ENCODE measurements at regions not wholly inside any gene's neighbourhood (a gene's known extent, or its start where the extent isn't known, plus 50 kb on each side); places are given as distances from the start of the nearest gene placed in this dataset.
"Not testable (repeated sequence)": the region's sequence is repeated elsewhere in the genome, so short reads cannot be mapped to it uniquely, and the experiment has no call there.

- no peak for DNase-seq (ENCODE audit: extremely low read depth in 1 of 11, low read depth in 9 of 11, low spot score in 4 of 11)
Observed at GRCh38 chr20:11511821-11512220, 405.9 kb upstream of the BTBD3 start.

GRCh38 chr20:11513241-11513745 lies 404.4 kb upstream of the BTBD3 start:
- not testable (repeated sequence) for DNase-seq (ENCODE audit: extremely low read depth in 1 of 11, low read depth in 9 of 11, low spot score in 4 of 11)

GRCh38 chr20:11516448-11516847 lies 401.2 kb upstream of the BTBD3 start:
- DNase-seq (ENCODE audit: extremely low read depth in 1 of 11, low read depth in 9 of 11, low spot score in 4 of 11): no peak

GRCh38 chr20:11520596-11520995 lies 397.1 kb upstream of the BTBD3 start:
- DNase-seq (ENCODE audit: extremely low read depth in 1 of 11, low read depth in 9 of 11, low spot score in 4 of 11): no peak

- no peak for DNase-seq (ENCODE audit: extremely low read depth in 1 of 11, low read depth in 9 of 11, low spot score in 4 of 11)
Observed at GRCh38 chr20:11521476-11522365, 396.0 kb upstream of the BTBD3 start.

- DNase-seq (ENCODE audit: extremely low read depth in 1 of 11, low read depth in 9 of 11, low spot score in 4 of 11): no peak
Observed at GRCh38 chr20:11522366-11522741, 395.3 kb upstream of the BTBD3 start.

GRCh38 chr20:11529047-11529446 lies 388.6 kb upstream of the BTBD3 start:
- DNase-seq (ENCODE audit: extremely low read depth in 1 of 11, low read depth in 9 of 11, low spot score in 4 of 11): no peak

- DNase-seq (ENCODE audit: extremely low read depth in 1 of 11, low read depth in 9 of 11, low spot score in 4 of 11): no peak
Observed at GRCh38 chr20:11537032-11537431, 380.7 kb upstream of the BTBD3 start.

GRCh38 chr20:11539450-11539849 lies 378.2 kb upstream of the BTBD3 start:
- peak in 1 of 11 donors; percentile 13 for DNase-seq (ENCODE audit: extremely low read depth in 1 of 11, low read depth in 9 of 11, low spot score in 4 of 11)

GRCh38 chr20:11540558-11540957 lies 377.1 kb upstream of the BTBD3 start:
- no peak for DNase-seq (ENCODE audit: extremely low read depth in 1 of 11, low read depth in 9 of 11, low spot score in 4 of 11)

GRCh38 chr20:11542645-11543044 lies 375.0 kb upstream of the BTBD3 start:
- DNase-seq (ENCODE audit: extremely low read depth in 1 of 11, low read depth in 9 of 11, low spot score in 4 of 11): no peak

GRCh38 chr20:11544029-11544678 lies 373.5 kb upstream of the BTBD3 start:
- peak; percentile 42 to 79 (median 64) for DNase-seq (ENCODE audit: extremely low read depth in 1 of 11, low read depth in 9 of 11, low spot score in 4 of 11)

- DNase-seq (ENCODE audit: extremely low read depth in 1 of 11, low read depth in 9 of 11, low spot score in 4 of 11): no peak
Observed at GRCh38 chr20:11546939-11547338, 370.8 kb upstream of the BTBD3 start.

GRCh38 chr20:11549172-11550103 lies 368.3 kb upstream of the BTBD3 start:
- no peak for DNase-seq (ENCODE audit: extremely low read depth in 1 of 11, low read depth in 9 of 11, low spot score in 4 of 11)

GRCh38 chr20:11550657-11551338 lies 366.9 kb upstream of the BTBD3 start:
- no peak for DNase-seq (ENCODE audit: extremely low read depth in 1 of 11, low read depth in 9 of 11, low spot score in 4 of 11)

GRCh38 chr20:11551479-11551878 lies 366.2 kb upstream of the BTBD3 start:
- DNase-seq (ENCODE audit: extremely low read depth in 1 of 11, low read depth in 9 of 11, low spot score in 4 of 11): no peak

- DNase-seq (ENCODE audit: extremely low read depth in 1 of 11, low read depth in 9 of 11, low spot score in 4 of 11): no peak
Observed at GRCh38 chr20:11553603-11554002, 364.1 kb upstream of the BTBD3 start.

- no peak for DNase-seq (ENCODE audit: extremely low read depth in 1 of 11, low read depth in 9 of 11, low spot score in 4 of 11)
Observed at GRCh38 chr20:11555510-11555909, 362.2 kb upstream of the BTBD3 start.

- DNase-seq (ENCODE audit: extremely low read depth in 1 of 11, low read depth in 9 of 11, low spot score in 4 of 11): no peak
Observed at GRCh38 chr20:11556410-11556809, 361.3 kb upstream of the BTBD3 start.

All from renal cortex interstitium (tissue), 11 donors.